ENCODE measurements at regions not wholly inside any gene's neighbourhood (a gene's known extent, or its start where the extent isn't known, plus 50 kb on each side); places are given as distances from the start of the nearest gene placed in this dataset.

DNA sequence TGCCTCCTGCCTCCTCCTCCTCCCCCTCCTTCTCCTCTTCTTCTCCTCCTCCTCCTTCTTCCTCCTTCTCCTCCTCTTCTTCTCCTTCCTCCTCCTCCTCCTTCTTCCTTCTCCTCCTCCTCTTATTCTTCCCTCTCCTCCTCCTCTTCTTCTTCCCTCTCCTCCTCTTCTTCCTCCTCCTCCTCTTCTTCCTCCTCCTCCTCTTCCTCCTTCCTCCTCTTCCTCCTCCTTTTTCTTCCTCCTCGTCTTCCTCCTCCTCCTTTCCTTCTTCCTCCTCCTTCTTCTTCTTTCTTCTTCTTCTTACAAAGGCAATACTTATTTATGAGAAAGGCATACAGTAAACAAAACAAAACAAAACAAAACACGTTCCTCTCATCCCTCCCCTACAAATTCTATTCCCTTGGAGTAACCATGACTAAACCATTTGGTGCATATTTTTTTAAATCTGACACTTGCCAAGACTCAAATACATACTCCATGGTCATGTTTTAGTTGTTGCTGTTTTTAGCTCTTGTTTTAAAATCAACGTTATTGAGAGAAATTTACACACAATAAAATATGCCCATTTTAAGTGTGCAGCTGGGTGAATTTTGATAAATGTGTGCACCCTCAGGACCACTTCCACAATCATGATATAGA, 135.6 kb downstream of the FOXD1 start:
- H3K4me1 Mint-ChIP-seq = peaks cover 19% of the 10 kb centered on the region
- Histone ChIP-seq H3K27me3 (ENCODE audit: insufficient read depth) (peaks cover 67% of the 10 kb centered on the region), H4K20me1 (replicated peaks; ENCODE audit: insufficient read depth) (no peaks in the 10 kb centered on the region), H3K4me2 (no peak overlapping the region; the same call in 1 of the 2 replicates), H2AFZ (no peak overlapping the region), H3K9me2 (ENCODE audit: insufficient read depth) (no peaks in the 10 kb centered on the region), H3K36me3 (ENCODE audit: insufficient read depth) (no peaks in the 10 kb centered on the region), H3K79me2 (replicated peaks; ENCODE audit: insufficient read depth) (no peaks in the 10 kb centered on the region), H3K4me3 (no peak overlapping the region), H3K4me1 (ENCODE audit: insufficient read depth) (peaks cover 21% of the 10 kb centered on the region), H3F3A (replicated peaks; ENCODE audit: low read depth) (peaks cover 12% of the 10 kb centered on the region; the same call in 1 of the 2 replicates), H3K27ac (ENCODE audit: low read depth) (no peak overlapping the region)
- DNase-seq (ENCODE audit: low spot score) (no peak), ATAC-seq (no peak)
- TF ChIP-seq, protein P1, sequence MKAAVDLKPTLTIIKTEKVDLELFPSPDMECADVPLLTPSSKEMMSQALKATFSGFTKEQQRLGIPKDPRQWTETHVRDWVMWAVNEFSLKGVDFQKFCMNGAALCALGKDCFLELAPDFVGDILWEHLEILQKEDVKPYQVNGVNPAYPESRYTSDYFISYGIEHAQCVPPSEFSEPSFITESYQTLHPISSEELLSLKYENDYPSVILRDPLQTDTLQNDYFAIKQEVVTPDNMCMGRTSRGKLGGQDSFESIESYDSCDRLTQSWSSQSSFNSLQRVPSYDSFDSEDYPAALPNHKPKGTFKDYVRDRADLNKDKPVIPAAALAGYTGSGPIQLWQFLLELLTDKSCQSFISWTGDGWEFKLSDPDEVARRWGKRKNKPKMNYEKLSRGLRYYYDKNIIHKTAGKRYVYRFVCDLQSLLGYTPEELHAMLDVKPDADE (IDR thresholded peaks at IDR 0.05) = no peak
- TF ChIP-seq STAT1 (IDR thresholded peaks at IDR 0.05; ENCODE audit: unreplicated experiment) (no peak), ZNF114 (CRISPR knock-in tag; IDR thresholded peaks at IDR 0.05) (no peak), NANOG (IDR thresholded peaks at IDR 0.05; ENCODE audit: borderline replicate concordance) (no peak), EZH2 (IDR thresholded peaks at IDR 0.05; ENCODE audit: low read depth, unreplicated experiment) (no peak), CREB1 (CRISPR knock-in tag; IDR thresholded peaks at IDR 0.05; ENCODE audit: low read depth) (no peak), JUNB (IDR thresholded peaks at IDR 0.05; ENCODE audit: unreplicated experiment) (no peak), POLR2AphosphoS5 (IDR thresholded peaks at IDR 0.05; ENCODE audit: low read depth) (no peak), EZH2phosphoT487 (IDR thresholded peaks at IDR 0.05; ENCODE audit: unreplicated experiment) (no peak), ZNF331 (CRISPR knock-in tag; IDR thresholded peaks at IDR 0.05; ENCODE audit: low read depth) (no peak)
- TF ChIP-seq, protein P2, sequence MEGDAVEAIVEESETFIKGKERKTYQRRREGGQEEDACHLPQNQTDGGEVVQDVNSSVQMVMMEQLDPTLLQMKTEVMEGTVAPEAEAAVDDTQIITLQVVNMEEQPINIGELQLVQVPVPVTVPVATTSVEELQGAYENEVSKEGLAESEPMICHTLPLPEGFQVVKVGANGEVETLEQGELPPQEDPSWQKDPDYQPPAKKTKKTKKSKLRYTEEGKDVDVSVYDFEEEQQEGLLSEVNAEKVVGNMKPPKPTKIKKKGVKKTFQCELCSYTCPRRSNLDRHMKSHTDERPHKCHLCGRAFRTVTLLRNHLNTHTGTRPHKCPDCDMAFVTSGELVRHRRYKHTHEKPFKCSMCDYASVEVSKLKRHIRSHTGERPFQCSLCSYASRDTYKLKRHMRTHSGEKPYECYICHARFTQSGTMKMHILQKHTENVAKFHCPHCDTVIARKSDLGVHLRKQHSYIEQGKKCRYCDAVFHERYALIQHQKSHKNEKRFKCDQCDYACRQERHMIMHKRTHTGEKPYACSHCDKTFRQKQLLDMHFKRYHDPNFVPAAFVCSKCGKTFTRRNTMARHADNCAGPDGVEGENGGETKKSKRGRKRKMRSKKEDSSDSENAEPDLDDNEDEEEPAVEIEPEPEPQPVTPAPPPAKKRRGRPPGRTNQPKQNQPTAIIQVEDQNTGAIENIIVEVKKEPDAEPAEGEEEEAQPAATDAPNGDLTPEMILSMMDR (conservative IDR thresholded peaks at IDR 0.05; ENCODE audit: low read depth in 2 of 2) = no peak
- TF ChIP-seq, protein P3, sequence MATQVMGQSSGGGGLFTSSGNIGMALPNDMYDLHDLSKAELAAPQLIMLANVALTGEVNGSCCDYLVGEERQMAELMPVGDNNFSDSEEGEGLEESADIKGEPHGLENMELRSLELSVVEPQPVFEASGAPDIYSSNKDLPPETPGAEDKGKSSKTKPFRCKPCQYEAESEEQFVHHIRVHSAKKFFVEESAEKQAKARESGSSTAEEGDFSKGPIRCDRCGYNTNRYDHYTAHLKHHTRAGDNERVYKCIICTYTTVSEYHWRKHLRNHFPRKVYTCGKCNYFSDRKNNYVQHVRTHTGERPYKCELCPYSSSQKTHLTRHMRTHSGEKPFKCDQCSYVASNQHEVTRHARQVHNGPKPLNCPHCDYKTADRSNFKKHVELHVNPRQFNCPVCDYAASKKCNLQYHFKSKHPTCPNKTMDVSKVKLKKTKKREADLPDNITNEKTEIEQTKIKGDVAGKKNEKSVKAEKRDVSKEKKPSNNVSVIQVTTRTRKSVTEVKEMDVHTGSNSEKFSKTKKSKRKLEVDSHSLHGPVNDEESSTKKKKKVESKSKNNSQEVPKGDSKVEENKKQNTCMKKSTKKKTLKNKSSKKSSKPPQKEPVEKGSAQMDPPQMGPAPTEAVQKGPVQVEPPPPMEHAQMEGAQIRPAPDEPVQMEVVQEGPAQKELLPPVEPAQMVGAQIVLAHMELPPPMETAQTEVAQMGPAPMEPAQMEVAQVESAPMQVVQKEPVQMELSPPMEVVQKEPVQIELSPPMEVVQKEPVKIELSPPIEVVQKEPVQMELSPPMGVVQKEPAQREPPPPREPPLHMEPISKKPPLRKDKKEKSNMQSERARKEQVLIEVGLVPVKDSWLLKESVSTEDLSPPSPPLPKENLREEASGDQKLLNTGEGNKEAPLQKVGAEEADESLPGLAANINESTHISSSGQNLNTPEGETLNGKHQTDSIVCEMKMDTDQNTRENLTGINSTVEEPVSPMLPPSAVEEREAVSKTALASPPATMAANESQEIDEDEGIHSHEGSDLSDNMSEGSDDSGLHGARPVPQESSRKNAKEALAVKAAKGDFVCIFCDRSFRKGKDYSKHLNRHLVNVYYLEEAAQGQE (IDR thresholded peaks at IDR 0.05; ENCODE audit: unreplicated experiment) = no peak
- TF ChIP-seq, protein P4, sequence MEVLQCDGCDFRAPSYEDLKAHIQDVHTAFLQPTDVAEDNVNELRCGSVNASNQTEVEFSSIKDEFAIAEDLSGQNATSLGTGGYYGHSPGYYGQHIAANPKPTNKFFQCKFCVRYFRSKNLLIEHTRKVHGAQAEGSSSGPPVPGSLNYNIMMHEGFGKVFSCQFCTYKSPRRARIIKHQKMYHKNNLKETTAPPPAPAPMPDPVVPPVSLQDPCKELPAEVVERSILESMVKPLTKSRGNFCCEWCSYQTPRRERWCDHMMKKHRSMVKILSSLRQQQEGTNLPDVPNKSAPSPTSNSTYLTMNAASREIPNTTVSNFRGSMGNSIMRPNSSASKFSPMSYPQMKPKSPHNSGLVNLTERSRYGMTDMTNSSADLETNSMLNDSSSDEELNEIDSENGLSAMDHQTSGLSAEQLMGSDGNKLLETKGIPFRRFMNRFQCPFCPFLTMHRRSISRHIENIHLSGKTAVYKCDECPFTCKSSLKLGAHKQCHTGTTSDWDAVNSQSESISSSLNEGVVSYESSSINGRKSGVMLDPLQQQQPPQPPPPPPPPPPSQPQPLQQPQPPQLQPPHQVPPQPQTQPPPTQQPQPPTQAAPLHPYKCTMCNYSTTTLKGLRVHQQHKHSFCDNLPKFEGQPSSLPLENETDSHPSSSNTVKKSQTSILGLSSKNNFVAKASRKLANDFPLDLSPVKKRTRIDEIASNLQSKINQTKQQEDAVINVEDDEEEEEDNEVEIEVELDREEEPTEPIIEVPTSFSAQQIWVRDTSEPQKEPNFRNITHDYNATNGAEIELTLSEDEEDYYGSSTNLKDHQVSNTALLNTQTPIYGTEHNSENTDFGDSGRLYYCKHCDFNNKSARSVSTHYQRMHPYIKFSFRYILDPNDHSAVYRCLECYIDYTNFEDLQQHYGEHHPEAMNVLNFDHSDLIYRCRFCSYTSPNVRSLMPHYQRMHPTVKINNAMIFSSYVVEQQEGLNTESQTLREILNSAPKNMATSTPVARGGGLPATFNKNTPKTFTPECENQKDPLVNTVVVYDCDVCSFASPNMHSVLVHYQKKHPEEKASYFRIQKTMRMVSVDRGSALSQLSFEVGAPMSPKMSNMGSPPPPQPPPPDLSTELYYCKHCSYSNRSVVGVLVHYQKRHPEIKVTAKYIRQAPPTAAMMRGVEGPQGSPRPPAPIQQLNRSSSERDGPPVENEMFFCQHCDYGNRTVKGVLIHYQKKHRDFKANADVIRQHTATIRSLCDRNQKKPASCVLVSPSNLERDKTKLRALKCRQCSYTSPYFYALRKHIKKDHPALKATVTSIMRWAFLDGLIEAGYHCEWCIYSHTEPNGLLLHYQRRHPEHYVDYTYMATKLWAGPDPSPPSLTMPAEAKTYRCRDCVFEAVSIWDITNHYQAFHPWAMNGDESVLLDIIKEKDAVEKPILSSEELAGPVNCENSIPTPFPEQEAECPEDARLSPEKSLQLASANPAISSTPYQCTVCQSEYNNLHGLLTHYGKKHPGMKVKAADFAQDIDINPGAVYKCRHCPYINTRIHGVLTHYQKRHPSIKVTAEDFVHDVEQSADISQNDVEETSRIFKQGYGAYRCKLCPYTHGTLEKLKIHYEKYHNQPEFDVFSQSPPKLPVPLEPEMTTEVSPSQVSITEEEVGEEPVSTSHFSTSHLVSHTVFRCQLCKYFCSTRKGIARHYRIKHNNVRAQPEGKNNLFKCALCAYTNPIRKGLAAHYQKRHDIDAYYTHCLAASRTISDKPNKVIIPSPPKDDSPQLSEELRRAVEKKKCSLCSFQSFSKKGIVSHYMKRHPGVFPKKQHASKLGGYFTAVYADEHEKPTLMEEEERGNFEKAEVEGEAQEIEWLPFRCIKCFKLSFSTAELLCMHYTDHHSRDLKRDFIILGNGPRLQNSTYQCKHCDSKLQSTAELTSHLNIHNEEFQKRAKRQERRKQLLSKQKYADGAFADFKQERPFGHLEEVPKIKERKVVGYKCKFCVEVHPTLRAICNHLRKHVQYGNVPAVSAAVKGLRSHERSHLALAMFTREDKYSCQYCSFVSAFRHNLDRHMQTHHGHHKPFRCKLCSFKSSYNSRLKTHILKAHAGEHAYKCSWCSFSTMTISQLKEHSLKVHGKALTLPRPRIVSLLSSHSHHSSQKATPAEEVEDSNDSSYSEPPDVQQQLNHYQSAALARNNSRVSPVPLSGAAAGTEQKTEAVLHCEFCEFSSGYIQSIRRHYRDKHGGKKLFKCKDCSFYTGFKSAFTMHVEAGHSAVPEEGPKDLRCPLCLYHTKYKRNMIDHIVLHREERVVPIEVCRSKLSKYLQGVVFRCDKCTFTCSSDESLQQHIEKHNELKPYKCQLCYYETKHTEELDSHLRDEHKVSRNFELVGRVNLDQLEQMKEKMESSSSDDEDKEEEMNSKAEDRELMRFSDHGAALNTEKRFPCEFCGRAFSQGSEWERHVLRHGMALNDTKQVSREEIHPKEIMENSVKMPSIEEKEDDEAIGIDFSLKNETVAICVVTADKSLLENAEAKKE (CRISPR knock-in tag; IDR thresholded peaks at IDR 0.05) = no peak
- H3K36me3 Mint-ChIP-seq (ENCODE audit: low read depth) = no peaks in the 10 kb centered on the region
- peaks cover 46% of the 10 kb centered on the region for H3K27me3 Mint-ChIP-seq (ENCODE audit: insufficient read depth, low read depth, poor library complexity)
- H3K9me3 Mint-ChIP-seq = no peaks in the 10 kb centered on the region
- no peak overlapping the region for H3K27ac Mint-ChIP-seq
- H3K4me3 Mint-ChIP-seq = no peak overlapping the region; the same call in 2 of the 3 replicates
